IMR-90 (cell line): ENCODE measurements at regions not wholly inside any gene's neighbourhood (a gene's known extent, or its start where the extent isn't known, plus 50 kb on each side); places are given as distances from the start of the nearest gene placed in this dataset.

Source experiments
- ATAC-seq: fragments of 200-7000 bp; cut with Tn5 transposase; 2 replicates; pipeline ENCODE4 v1.9.1; 2020; ENCODE audit warnings: low read depth, mild to moderate bottlenecking, moderate library complexity
- BruUV-seq: library from RNA; stranded (reverse); fragments of 400-500 nt; replicated peaks from 2 replicates; lab custom pipeline; 2021; lab: Mats Ljungman, UMichigan
- CTCF ChIA-PET: fragments of 300-600 bp; formaldehyde crosslinking; extraction: SDS; loops from one replicate; lab custom pipeline; 2021; ENCODE audit warnings: antibody characterized with exemption; lab: Yijun Ruan, JAX
- POLR2A ChIA-PET: fragments of 300-600 bp; sonication (Branson Sonifier 250); formaldehyde crosslinking; loops from one replicate; lab custom pipeline; 2022; ENCODE audit warnings: antibody characterized with exemption; ENCODE audit not compliant: unreplicated experiment; lab: Charles Lee
- DNase-seq: peaks from one replicate; pipeline ENCODE4 v3.0.0; 2013
- H2AFZ ChIP-seq: replicated peaks from 2 replicates; pipeline ENCODE3; 2013; ENCODE audit warnings: low read length, mild to moderate bottlenecking; ENCODE audit not compliant: poor library complexity
- H2AK5ac ChIP-seq: 2 replicates; pipeline ENCODE4 v1.6.1; 2013; ENCODE audit warnings: low read depth, low read length, inconsistent platforms
- H2AK9ac ChIP-seq: replicated peaks from 2 replicates; pipeline ENCODE3; 2013; ENCODE audit warnings: mild to moderate bottlenecking, low read depth, low read length, moderate library complexity; ENCODE audit not compliant: poor library complexity
- H2BK120ac ChIP-seq: 2 replicates; pipeline ENCODE4 v1.6.1; 2013; ENCODE audit warnings: low read depth, low read length, inconsistent platforms
- H2BK15ac ChIP-seq: 3 replicates; pipeline ENCODE4 v1.6.1; 2013; ENCODE audit warnings: low read depth, low read length, inconsistent platforms
- H2BK20ac ChIP-seq: 2 replicates; pipeline ENCODE4 v1.6.1; 2013; ENCODE audit warnings: low read depth, mild to moderate bottlenecking, inconsistent platforms, low read length, moderate library complexity
- H2BK5ac ChIP-seq: 2 replicates; pipeline ENCODE4 v1.6.1; 2013; ENCODE audit warnings: mild to moderate bottlenecking, low read depth, low read length, inconsistent platforms; ENCODE audit not compliant: poor library complexity, severe bottlenecking
- H3K14ac ChIP-seq: replicated peaks from 2 replicates; pipeline ENCODE4 v1.6.1; 2013; ENCODE audit warnings: low read depth, low read length, inconsistent platforms
- H3K18ac ChIP-seq: 2 replicates; pipeline ENCODE4 v1.6.1; 2013; ENCODE audit warnings: low read depth, low read length, control low read depth
- H3K23ac ChIP-seq: 2 replicates; pipeline ENCODE4 v1.6.1; 2013; ENCODE audit warnings: low read depth, low read length, inconsistent platforms
- H3K27ac ChIP-seq: 2 replicates; pipeline ENCODE4 v1.5.1; 2013; ENCODE audit warnings: mild to moderate bottlenecking, control low read depth, low read length; ENCODE audit not compliant: insufficient read depth
- H3K27me3 ChIP-seq: 2 replicates; pipeline ENCODE4 v1.6.1; 2013; ENCODE audit warnings: low read length; ENCODE audit not compliant: control insufficient read depth, insufficient read depth
- H3K36me3 ChIP-seq: 2 replicates; pipeline ENCODE4 v1.6.1; 2013; ENCODE audit warnings: low read length, mixed read lengths; ENCODE audit not compliant: control insufficient read depth, insufficient read depth
- H3K4ac ChIP-seq: 2 replicates; pipeline ENCODE4 v1.6.1; 2013; ENCODE audit warnings: low read depth, low read length, inconsistent platforms
- H3K4me1 ChIP-seq: 2 replicates; pipeline ENCODE4 v1.6.1; 2013; ENCODE audit warnings: low read length, mixed read lengths; ENCODE audit not compliant: control insufficient read depth, insufficient read depth
- H3K4me2 ChIP-seq: 2 replicates; pipeline ENCODE4 v1.6.1; 2013; ENCODE audit warnings: low read depth, mild to moderate bottlenecking, control low read depth, low read length, moderate library complexity
- H3K4me3 ChIP-seq: 2 replicates; pipeline ENCODE4 v1.5.1; 2013; ENCODE audit warnings: low read depth, mild to moderate bottlenecking, control low read depth, low read length, moderate library complexity; ENCODE audit not compliant: insufficient read depth
- H3K56ac ChIP-seq: 2 replicates; pipeline ENCODE4 v1.6.1; 2013; ENCODE audit warnings: low read length, inconsistent platforms; ENCODE audit not compliant: insufficient read depth; ENCODE audit errors: extremely low read depth
- H3K79me1 ChIP-seq, 2 experiments: 2 replicates each; pipeline ENCODE4 v1.6.1; 2013; ENCODE audit warnings: low read length in 2 of 2, inconsistent platforms in 1 of 2, low read depth in 1 of 2
- H3K9ac ChIP-seq: 2 replicates; pipeline ENCODE4 v1.6.1; 2013; ENCODE audit warnings: low read depth, low read length, control low read depth
- H3K9me1 ChIP-seq: 2 replicates; pipeline ENCODE4 v1.6.1; 2013; ENCODE audit warnings: low read length, inconsistent platforms; ENCODE audit not compliant: insufficient read depth
- H3K9me3 ChIP-seq: 2 replicates; pipeline ENCODE4 v1.6.1; 2013; ENCODE audit warnings: low read length; ENCODE audit not compliant: control insufficient read depth, insufficient read depth
- H4K20me1 ChIP-seq: 2 replicates; pipeline ENCODE4 v1.6.1; 2013; ENCODE audit warnings: low read length, inconsistent platforms; ENCODE audit not compliant: insufficient read depth
- H4K5ac ChIP-seq: 2 replicates; pipeline ENCODE4 v1.6.1; 2013; ENCODE audit warnings: mild to moderate bottlenecking, low read depth, low read length, control low read depth
- H4K8ac ChIP-seq, 2 experiments: 2 replicates each; pipeline ENCODE4 v1.6.1; 2013; ENCODE audit warnings: low read depth in 2 of 2, low read length in 2 of 2, control low read depth in 1 of 2, inconsistent platforms in 1 of 2
- H4K91ac ChIP-seq: 2 replicates; pipeline ENCODE4 v1.6.1; 2013; ENCODE audit warnings: low read depth, low read length, inconsistent platforms; ENCODE audit not compliant: insufficient read depth
- BHLHE40 ChIP-seq: fragments of 150-350 bp; IDR thresholded peaks from 2 replicates; pipeline ENCODE4 v1.6.1; 2016; ENCODE audit warnings: mild to moderate bottlenecking, low read depth, low read length
- CEBPB ChIP-seq: IDR thresholded peaks from 2 replicates; pipeline ENCODE4 v1.6.1; 2012; ENCODE audit warnings: low read depth, low read length, improper control_type of control experiment
- CHD1 ChIP-seq: IDR thresholded peaks from 2 replicates; pipeline ENCODE4 v1.6.1; 2012; ENCODE audit warnings: low read depth, low read length, improper control_type of control experiment
- CTCF ChIP-seq: conservative IDR thresholded peaks from 2 replicates; pipeline ENCODE4 v1.5.1; 2012; ENCODE audit warnings: mild to moderate bottlenecking, low read depth, low read length, improper control_type of control experiment
- ELK1 ChIP-seq: fragments of 150-350 bp; IDR thresholded peaks from 2 replicates; pipeline ENCODE4 v1.6.1; 2016; ENCODE audit warnings: low read depth, mild to moderate bottlenecking, low read length, moderate library complexity, borderline replicate concordance
- FOS ChIP-seq: fragments of 150-350 bp; IDR thresholded peaks from 2 replicates; pipeline ENCODE4 v1.6.1; 2016; ENCODE audit warnings: low read depth, low read length
- MAFK ChIP-seq: IDR thresholded peaks from 2 replicates; pipeline ENCODE4 v1.6.1; 2012; ENCODE audit warnings: low read depth, low read length, improper control_type of control experiment
- MAZ ChIP-seq: IDR thresholded peaks from 2 replicates; pipeline ENCODE4 v1.6.1; 2012; ENCODE audit warnings: low read depth, mild to moderate bottlenecking, low read length, improper control_type of control experiment, moderate library complexity, borderline replicate concordance
- MXI1 ChIP-seq: IDR thresholded peaks from 2 replicates; pipeline ENCODE4 v1.6.1; 2012; ENCODE audit warnings: low read depth, mild to moderate bottlenecking, low read length, moderate library complexity, borderline replicate concordance
- NFE2L2 ChIP-seq: fragments of 150-350 bp; IDR thresholded peaks from 2 replicates; pipeline ENCODE4 v1.6.1; 2016; ENCODE audit warnings: low read depth, mild to moderate bottlenecking, low read length
- POLR2A ChIP-seq: IDR thresholded peaks from 2 replicates; pipeline ENCODE4 v1.6.1; 2012; ENCODE audit warnings: mild to moderate bottlenecking, low read depth, low read length
- RAD21 ChIP-seq: IDR thresholded peaks from 2 replicates; pipeline ENCODE4 v1.6.1; 2012; ENCODE audit warnings: low read length, improper control_type of control experiment
- RCOR1 ChIP-seq: IDR thresholded peaks from 2 replicates; pipeline ENCODE4 v1.6.1; 2012; ENCODE audit warnings: mild to moderate bottlenecking, low read length, improper control_type of control experiment; ENCODE audit not compliant: insufficient replicate concordance
- RFX5 ChIP-seq: IDR thresholded peaks from 2 replicates; pipeline ENCODE4 v1.8.0; 2012; ENCODE audit warnings: low read depth, mild to moderate bottlenecking, low read length, moderate library complexity
- SMC3 ChIP-seq: fragments of 150-350 bp; IDR thresholded peaks from 2 replicates; pipeline ENCODE4 v1.6.1; 2016; ENCODE audit warnings: low read depth, mild to moderate bottlenecking, antibody characterized with exemption, low read length, moderate library complexity
- USF2 ChIP-seq: fragments of 150-350 bp; IDR thresholded peaks from 2 replicates; pipeline ENCODE4 v1.6.1; 2017; ENCODE audit warnings: mild to moderate bottlenecking, antibody characterized with exemption, low read length, low read depth
- dilution Hi-C: fragments of 300-500 bp; cut with HindIII; formaldehyde crosslinking; loops from one replicate; pipeline ENCODE4 v1.14.3; 2018; ENCODE audit warnings: low sequenced_read_pairs; ENCODE audit not compliant: unreplicated experiment
- in situ Hi-C: fragments of 300-500 bp; cut with MboI; formaldehyde crosslinking; loops from 3 replicates; pipeline ENCODE4 v1.14.3; 2019; ENCODE audit warnings: low sequenced_read_pairs, inconsistent platforms, mixed read lengths
- intact Hi-C: fragments of 100-400 bp; cut with micrococcal nuclease; formaldehyde crosslinking; loops from 2 replicates; pipeline ENCODE4 v1.10.0; 2022

- dilution Hi-C loops, result no loop called here
- no peak overlapping the region for H2BK120ac ChIP-seq
- 0 out of 2 replicates have a peak, but pooled peaks cover 2% of the 10 kb centered on the region for H3K9me1 ChIP-seq
- H3K4me1 ChIP-seq, result peaks cover 16% of the 10 kb centered on the region
- no peaks in the 10 kb centered on the region for H3K36me3 ChIP-seq
- H4K20me1 ChIP-seq, result no peaks in the 10 kb centered on the region
- intact Hi-C loops, result loop anchor here (5.0 kb wide), 1 partner anchor 272 kb away; no protein-coding TSS in a partner anchor
- POLR2A ChIA-PET, result no interaction called here
- no peak overlapping the region for H3K4ac ChIP-seq
- H4K8ac ChIP-seq, result no peak overlapping the region; a peak in 1 of 4 replicates
- in situ Hi-C loops, result no loop called here
- no peak overlapping the region for H2AK9ac ChIP-seq
- BruUV-seq, result no TSS peak
- no peak overlapping the region for H2AK5ac ChIP-seq
- no peaks in the 10 kb centered on the region for H3K9me3 ChIP-seq
- TF ChIP-seq BHLHE40 (no peak), RFX5 (no peak), MXI1 (no peak), CEBPB (no peak), MAFK (no peak), FOS (no peak), NFE2L2 (no peak), POLR2A (no peak), CTCF (no peak), ELK1 (no peak), RCOR1 (no peak), RAD21 (no peak), CHD1 (no peak), USF2 (no peak), SMC3 (no peak), MAZ (no peak)
- no peak overlapping the region for H2AFZ ChIP-seq
- no peak overlapping the region for H4K91ac ChIP-seq
- H2BK20ac ChIP-seq, result 0 out of 2 replicates have a peak overlapping the region, but pooled peaks have one; percentile 24
- H2BK15ac ChIP-seq, result no peak overlapping the region
- H3K4me3 ChIP-seq, result no peak overlapping the region
- no peak overlapping the region; the same call in 1 of the 2 replicates for H4K5ac ChIP-seq
- 0 out of 2 replicates have a peak overlapping the region, but pooled peaks have one; percentile 50 for H3K14ac ChIP-seq
- ATAC-seq (no peak), DNase-seq (no peak)
- H3K9ac ChIP-seq, result no peak overlapping the region
- no peaks in the 10 kb centered on the region for H3K79me1 ChIP-seq
- H2BK5ac ChIP-seq, result no peak overlapping the region
- no peak overlapping the region for H3K23ac ChIP-seq
- CTCF ChIA-PET, result no interaction called here
- H3K27ac ChIP-seq, result no peak overlapping the region
- H3K4me2 ChIP-seq, result no peak overlapping the region
- no peak overlapping the region; the same call in 1 of the 2 replicates for H3K18ac ChIP-seq
- H3K27me3 ChIP-seq, result no peaks in the 10 kb centered on the region
- H3K56ac ChIP-seq, result no peak overlapping the region
These were observed 91.5 kb upstream of the RBMS3 start for GRCh38 chr3:29189328-29189727.
